Astrocyte of the cerebellum (primary cell): ENCODE measurements at regions not wholly inside any gene's neighbourhood (a gene's known extent, or its start where the extent isn't known, plus 50 kb on each side); places are given as distances from the start of the nearest gene placed in this dataset.
"Not testable (repeated sequence)": the region's sequence is repeated elsewhere in the genome, so short reads cannot be mapped to it uniquely, and the experiment has no call there.

Experiments
- DNase-seq: peaks from one replicate; pipeline ENCODE4 v3.0.0-alpha.2; 2011; ENCODE audit warnings: low read depth
- H3K4me3 ChIP-seq: 2 replicates; pipeline ENCODE4 v1.5.1; 2011; ENCODE audit warnings: mild to moderate bottlenecking, low read depth, low read length, moderate library complexity
- CTCF ChIP-seq: IDR thresholded peaks from 2 replicates; pipeline ENCODE4 v1.5.1; 2012; ENCODE audit warnings: low read length, low read depth, moderate library complexity, mild to moderate bottlenecking; ENCODE audit errors: missing control alignments
- in situ Hi-C: cut with HindIII; loops from 2 replicates; pipeline ENCODE4 v1.10.0; 2017; ENCODE audit warnings: low sequenced_read_pairs

DNA sequence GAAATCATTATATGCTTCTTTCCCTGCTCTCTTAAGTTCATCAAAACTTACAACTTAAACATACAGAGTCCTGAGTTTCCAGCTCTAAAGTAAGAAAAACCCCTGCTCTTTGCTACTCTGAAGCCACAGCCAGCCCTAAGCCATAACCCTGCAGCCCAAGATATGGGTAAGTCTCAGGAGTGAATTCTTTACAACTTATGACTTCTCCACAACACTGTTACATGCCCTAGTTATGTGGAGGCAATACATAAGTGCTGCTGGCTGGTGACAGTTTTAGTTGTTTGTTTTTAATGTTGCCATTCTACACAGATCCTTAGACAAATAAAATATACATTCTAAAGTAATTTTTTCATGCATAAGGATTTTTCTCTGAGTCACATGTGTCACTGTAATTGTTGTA is 100.2 kb downstream of the FBXO8 start:
- H3K4me3 ChIP-seq: no peak overlapping the region
- in situ Hi-C loops: no loop called here
- no peak for DNase-seq
- no peak for TF ChIP-seq CTCF

DNA sequence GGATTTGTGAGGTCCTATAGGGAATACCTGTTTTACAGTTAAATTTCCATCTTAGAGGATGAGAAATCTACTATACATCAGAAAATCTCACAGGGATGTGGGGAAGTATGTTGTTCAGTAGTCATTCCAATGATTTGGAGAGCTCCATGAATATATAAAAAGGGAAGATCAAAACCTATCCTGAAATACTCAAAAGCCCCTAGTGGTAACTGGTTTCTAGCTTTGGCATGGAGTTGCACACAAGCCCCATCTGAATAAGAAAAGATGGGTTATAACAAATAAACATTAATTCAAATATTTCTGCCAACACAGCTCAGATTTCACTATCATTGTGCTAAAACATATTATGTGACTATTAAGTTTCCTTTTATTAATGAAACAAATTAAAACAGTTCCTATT is 101.6 kb downstream of the FBXO8 start:
- peak; percentile 16 for TF ChIP-seq CTCF
- DNase-seq: no peak
- no peak overlapping the region for H3K4me3 ChIP-seq
- in situ Hi-C loops: no loop called here

GRCh38 chr4:174177536-174177935 is 105.9 kb downstream of the FBXO8 start:
- DNase-seq: no peak
- TF ChIP-seq CTCF: no peak
- in situ Hi-C loops: no loop called here
- no peak overlapping the region for H3K4me3 ChIP-seq

DNA sequence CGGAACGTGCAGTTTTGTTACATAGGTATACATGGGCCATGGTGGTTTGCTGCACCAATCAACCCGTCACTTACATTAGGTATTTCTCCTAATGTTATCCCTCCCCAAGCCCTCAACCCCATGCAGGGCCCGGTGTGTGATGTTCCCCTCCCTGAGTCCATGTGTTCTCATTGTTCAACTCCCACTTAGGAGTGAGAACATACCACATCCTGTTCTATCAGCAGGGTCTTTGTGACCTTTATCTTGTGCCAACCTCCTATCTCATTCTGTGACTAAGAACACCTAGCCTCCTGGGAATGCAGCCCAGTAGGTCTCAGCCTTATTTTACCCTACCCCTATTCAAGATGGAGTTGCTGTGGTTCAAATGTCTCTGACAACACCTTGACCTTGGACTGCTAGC is 107.6 kb downstream of the FBXO8 start:
- DNase-seq, H3K4me3 ChIP-seq, in situ Hi-C loops: not testable (repeated sequence)

- DNase-seq: no peak
- in situ Hi-C loops: no loop called here
- no peak for TF ChIP-seq CTCF
- H3K4me3 ChIP-seq: no peak overlapping the region
These were observed 110.1 kb downstream of the FBXO8 start for GRCh38 chr4:174173360-174173759.

GRCh38 chr4:174172274-174172673 is 111.2 kb downstream of the FBXO8 start:
- in situ Hi-C loops: no loop called here
- no peak overlapping the region for H3K4me3 ChIP-seq
- DNase-seq: no peak
- no peak for TF ChIP-seq CTCF

GRCh38 chr4:174170906-174171305 is 112.6 kb downstream of the FBXO8 start:
- in situ Hi-C loops: no loop called here
- DNase-seq: no peak
- TF ChIP-seq CTCF: no peak
- no peak overlapping the region for H3K4me3 ChIP-seq
